AG08395 (cell line): ENCODE measurements at regions not wholly inside any gene's neighbourhood (a gene's known extent, or its start where the extent isn't known, plus 50 kb on each side); places are given as distances from the start of the nearest gene placed in this dataset.

Source experiments
- DNase-seq: peaks from one replicate; pipeline ENCODE4 v3.0.0; 2012; ENCODE audit warnings: mixed read lengths, low spot score

- DNase-seq, result no peak
Observed at GRCh38 chr13:91079176-91079575, 268.3 kb upstream of the MIR17HG start.

- no peak for DNase-seq
Observed at GRCh38 chr13:91085127-91085526, 262.4 kb upstream of the MIR17HG start.

DNA sequence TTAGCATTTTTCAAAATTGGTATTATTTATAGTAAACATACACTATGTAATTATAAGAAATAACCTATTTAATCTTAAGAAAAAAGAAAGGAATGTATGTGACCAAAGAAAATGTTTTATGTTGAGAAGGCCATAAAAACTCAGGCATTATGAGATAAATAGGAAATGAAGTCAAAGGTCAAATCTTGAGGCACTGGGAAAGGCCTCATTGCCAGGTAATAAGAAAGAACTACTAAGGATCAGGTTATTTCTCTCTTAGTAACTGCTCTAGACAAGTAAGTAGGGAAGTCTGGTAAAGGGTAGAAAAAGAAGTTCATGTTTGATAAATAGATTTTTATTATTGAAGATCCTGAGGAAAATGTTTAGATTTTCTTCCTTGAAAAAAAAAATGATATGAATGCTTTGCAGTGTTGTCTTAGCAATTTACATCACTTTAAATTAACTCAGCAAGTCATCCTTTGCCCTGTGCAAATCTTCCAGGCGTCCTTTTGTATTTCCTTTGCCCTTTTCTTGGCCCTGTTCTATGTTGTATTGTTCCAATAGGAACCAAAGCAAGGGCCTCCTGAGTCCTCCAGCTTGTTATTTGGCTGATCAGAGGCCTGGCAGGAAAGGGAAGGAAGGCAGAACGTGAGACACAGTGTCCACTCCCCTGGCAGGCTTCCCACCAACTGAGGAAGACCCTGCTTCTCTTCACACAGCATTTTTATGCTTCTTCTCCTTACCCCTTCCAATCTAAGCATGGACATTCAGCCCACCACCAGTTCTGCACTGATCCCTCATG, 260.4 kb upstream of the MIR17HG start:
- no peak for DNase-seq

GRCh38 chr13:91097269-91097668, 250.2 kb upstream of the MIR17HG start:
- DNase-seq, result no peak

DNA sequence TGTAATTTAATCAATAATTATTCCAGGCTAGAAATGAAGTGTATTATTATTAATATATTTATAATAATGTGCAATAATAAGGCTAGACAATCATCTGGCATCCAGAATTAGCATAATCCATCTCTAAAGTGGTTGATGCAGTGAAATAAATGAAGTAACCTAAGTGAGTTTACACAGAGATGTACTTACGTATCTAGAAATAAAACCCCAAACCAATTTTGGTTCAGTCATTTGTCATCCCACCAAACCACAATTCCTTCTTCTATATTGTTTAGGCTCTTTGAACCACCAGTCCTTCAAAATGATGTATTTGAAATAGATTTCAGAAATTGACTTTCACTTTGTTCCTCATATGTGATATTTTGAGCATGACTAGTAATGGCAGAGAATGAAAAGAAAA, 247.6 kb upstream of the MIR17HG start:
- DNase-seq, result no peak

GRCh38 chr13:91100944-91101343, 246.5 kb upstream of the MIR17HG start:
- no peak for DNase-seq

DNA sequence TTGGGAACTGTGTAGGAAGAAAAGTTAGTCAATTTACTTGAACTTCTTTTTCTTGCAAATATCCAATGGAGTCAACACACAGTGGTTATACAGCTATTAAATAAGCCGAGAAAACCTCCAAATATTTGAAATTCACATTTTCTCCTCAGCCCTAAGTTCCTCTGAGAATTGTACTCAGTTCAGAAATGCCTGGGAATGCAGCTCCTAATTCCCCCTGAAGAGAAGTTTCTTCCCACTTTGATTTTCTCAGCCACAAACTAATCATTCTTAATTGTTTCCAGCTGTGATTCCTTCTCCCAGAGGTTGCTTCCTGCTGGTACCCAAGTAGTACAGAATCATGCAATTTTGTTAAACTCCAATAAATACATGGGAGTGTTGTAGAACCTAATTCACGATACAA, 246.1 kb upstream of the MIR17HG start:
- no peak for DNase-seq

- DNase-seq, result no peak
Observed at GRCh38 chr13:91105270-91105669, 242.2 kb upstream of the MIR17HG start.

DNA sequence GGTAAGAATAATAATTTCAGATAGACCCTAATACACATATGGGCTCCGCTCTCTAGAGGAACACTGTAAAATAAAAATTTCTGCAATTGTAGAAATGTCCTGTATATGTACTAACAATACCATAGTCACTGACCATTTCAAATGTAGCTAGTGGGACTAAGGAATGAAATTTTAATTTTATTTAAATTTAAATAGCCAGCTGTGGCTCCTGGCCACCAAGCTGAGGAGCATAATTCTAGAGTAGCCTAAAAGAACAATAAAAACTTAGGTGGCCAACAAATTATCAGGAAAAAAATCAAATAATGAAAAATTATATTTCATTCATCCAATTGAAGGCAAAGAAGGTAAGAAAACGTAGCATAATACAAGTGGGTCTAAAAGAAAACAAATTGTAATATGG, 240.9 kb upstream of the MIR17HG start:
- DNase-seq, result no peak

GRCh38 chr13:91108315-91108714, 239.2 kb upstream of the MIR17HG start:
- no peak for DNase-seq

DNA sequence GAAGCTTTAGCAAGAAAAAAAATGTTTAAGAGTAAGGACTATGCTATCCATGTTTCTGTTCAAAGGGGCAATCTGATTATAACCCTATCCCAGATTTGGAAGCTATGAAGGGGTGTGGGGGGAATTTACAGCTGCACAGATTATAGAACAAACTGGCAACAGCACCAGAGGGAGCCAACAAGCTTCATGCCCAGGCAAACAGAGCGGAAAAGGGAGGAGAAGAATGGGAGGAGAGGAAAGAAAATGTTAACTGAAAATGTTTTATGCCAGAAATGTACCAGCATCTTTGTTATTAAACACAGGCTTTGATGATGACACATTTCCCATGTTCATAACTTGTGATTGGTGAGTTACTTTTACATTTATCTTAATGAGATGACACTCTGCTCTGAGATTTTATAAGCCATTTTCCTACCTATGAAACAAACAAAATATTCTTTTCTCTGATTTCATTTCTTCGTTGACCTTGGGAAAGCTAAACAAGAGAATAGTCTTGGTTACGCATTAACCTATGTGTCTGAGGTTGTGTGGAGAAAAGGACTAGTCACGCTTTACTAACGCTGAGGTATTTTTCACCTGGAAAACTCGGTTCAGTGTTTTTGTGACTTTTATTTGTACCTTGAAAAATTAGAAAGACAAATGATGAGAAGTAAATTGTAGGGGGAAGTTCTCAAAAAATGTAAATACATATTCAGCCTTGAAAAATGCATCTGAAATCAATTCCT, 235.8 kb upstream of the MIR17HG start:
- no peak for DNase-seq

GRCh38 chr13:91112201-91112923, 235.1 kb upstream of the MIR17HG start:
- DNase-seq, result no peak

- no peak for DNase-seq
Observed at GRCh38 chr13:91112924-91113277, 234.6 kb upstream of the MIR17HG start.

GRCh38 chr13:91115776-91116175, 231.7 kb upstream of the MIR17HG start:
- no peak for DNase-seq

DNA sequence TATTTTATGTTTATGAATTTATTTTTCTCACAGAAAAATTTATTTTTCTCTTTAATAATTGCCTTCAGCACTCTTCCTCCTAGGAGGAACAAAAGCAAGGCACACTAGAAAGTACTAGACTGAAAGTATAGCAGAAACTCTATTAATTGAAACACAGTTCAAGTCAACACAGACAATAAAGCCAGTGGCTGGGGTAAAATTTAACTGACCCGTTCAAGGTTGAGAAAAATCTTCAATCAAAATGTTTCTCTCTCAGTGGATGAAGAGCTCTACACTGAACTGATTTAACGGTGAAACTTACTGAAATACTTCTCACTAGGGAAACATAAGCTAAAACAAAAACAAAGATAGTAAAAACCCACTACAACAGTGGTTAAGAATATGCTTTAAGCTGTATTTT, 230.1 kb upstream of the MIR17HG start:
- no peak for DNase-seq

DNA sequence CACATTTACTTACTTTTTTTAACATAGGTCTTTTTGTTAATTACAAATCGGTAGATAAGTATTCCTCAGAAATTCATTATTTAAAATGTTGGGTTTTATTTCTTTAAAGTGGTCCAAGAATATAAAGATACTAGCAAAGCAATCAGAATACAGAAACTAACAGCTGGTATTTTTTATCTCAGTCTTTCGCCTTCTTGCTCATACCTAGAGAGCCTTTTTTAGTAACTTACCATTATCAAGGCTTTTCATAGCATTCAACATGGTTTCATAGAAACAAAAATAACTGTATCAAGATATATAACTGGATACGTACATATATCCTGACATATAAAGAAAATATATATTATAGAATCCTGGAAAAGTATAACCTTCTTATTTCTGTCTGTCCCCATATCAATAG, 227.8 kb upstream of the MIR17HG start:
- DNase-seq, result no peak

DNA sequence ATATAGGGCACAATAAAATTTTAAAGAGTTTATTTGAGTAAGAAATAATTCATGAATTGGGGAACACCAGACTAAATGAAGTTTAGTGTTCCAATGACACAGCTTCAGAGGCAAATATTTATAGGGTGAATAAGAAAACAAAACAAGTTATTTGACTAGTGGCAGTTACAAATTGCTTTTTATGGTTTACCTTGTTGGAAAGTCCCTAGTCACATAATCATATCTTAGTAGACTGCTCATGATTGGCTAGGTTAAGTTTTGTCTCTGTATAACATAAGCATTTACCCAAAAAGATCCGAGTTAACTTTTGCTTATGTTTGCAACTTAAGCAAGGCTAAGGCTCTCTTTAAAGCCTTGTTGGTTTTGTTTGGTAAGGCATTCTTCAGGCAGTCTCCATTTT, 224.7 kb upstream of the MIR17HG start:
- DNase-seq, result no peak

- DNase-seq, result no peak
Observed at GRCh38 chr13:91123456-91124127, 223.9 kb upstream of the MIR17HG start.

DNA sequence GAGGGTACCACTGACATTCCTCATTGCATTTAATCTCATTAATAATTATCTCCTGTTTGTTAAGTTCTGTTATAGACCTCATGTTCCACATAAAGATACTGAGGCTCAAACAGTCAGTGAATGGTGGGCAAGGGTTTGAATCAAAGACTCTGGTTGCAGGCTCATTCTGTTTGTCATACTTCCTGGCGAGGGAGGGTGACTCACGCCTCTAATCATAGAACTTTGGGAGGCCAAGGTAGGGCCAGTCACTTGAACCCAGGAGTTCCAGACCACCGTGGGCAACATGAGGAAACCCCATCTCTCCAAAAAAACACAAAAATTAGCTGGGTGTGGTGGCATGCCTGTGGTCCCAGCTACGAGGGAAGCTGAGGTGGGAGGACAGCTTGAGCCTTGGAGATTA, 220.7 kb upstream of the MIR17HG start:
- no peak for DNase-seq

DNA sequence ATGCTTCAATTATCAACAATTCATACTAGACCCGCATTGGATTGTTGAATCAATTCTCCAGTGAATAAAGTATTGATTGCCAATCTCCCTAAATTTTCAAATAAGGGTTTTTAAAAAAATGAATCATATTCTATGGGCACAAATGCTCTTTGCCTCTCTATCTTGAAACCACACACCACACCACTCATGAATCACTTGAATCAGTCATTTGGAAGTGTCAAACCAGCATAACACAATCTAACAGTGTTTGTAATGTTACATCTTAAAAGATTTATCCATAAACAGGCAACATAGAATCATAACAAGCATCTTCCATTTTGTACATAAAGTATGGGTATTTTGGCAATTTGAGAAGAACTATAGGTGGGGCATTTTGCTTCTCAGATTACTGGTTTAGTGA, 219.5 kb upstream of the MIR17HG start:
- DNase-seq, result no peak

GRCh38 chr13:91132381-91132780, 215.1 kb upstream of the MIR17HG start:
- no peak for DNase-seq

DNA sequence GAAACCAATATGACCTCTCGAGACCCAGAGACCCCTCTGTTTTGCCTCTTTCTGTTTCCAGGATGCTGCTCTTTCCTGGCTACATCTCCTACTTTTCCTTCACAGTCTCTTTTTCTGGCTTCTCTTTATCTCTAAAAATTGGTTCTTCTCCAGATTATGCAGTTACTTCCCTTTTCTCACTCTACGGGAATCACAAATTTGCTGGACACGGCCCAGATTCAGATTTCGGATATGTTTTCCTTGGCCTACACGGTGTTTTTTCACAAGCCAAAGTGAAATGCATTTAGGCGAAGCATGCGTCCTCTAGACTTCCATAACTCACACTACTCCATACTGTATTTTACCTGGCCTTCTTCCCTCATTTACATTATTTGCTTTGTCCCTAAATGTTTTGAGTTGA, 214.7 kb upstream of the MIR17HG start:
- DNase-seq, result no peak
